Progenitor cell of endocrine pancreas (in vitro differentiated cells): ENCODE measurements at regions not wholly inside any gene's neighbourhood (a gene's known extent, or its start where the extent isn't known, plus 50 kb on each side); places are given as distances from the start of the nearest gene placed in this dataset.

Experiments used
- DNase-seq: peaks from one replicate; pipeline ENCODE4 v3.0.0; 2021; ENCODE audit warnings: low spot score; ENCODE audit not compliant: unreplicated experiment
- H3K27ac Mint-ChIP-seq: 2 replicates; pipeline ENCODE4 v1.8.0; 2021; ENCODE audit warnings: mild to moderate bottlenecking, moderate library complexity, mixed read lengths
- H3K27me3 Mint-ChIP-seq: 2 replicates; pipeline ENCODE4 v1.8.0; 2021; ENCODE audit warnings: mixed read lengths
- H3K36me3 Mint-ChIP-seq: 2 replicates; pipeline ENCODE4 v1.8.0; 2022; ENCODE audit warnings: mixed read lengths; ENCODE audit not compliant: insufficient read depth
- H3K4me1 Mint-ChIP-seq: 2 replicates; pipeline ENCODE4 v1.8.0; 2021; ENCODE audit warnings: low read depth, mixed read lengths
- H3K4me3 Mint-ChIP-seq: 2 replicates; pipeline ENCODE4 v1.8.0; 2021; ENCODE audit warnings: low read depth, mild to moderate bottlenecking, moderate library complexity, mixed read lengths
- H3K9me3 Mint-ChIP-seq: 2 replicates; pipeline ENCODE4 v1.8.0; 2021; ENCODE audit warnings: low read depth, mixed read lengths
- TF ChIP-seq, protein P1 (sequence below): fragments of 200-600 bp; sonication (generic); IDR thresholded peaks from one replicate; pipeline ENCODE4 v1.5.0; 2021; ENCODE audit warnings: antibody characterized with exemption, mild to moderate bottlenecking; ENCODE audit not compliant: unreplicated experiment

DNA sequence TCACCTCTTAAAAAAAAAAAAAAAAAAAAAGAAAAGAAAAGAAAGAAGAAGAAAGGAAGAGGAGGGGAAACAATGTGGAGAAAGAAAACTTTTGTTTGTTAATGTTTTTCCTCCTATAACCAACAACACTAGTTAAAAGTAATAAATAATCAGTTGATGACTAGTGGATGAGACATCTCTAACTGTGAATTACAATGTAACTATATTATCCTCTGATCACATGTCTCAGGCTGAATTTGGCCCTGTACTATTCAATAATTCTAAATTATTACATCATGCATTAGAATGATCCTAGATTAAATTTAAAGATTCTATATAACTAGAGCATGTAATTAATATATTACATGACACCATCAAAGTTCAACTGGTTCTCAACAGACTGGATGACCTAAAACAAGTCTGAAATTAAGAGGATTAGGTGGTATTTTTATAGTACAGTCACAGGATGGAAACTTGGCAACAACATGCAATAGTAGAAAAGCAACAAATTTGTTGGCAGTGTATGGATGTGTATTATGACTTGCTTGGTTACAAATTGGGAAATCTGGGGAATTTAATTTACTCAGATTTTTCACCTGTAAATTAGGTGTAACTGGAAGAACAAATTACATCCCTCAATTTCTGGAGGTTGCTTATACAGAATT lies 269.3 kb upstream of the SETBP1 start:
- Mint-ChIP-seq H3K4me1 (peaks cover 1% of the 10 kb centered on the region), H3K4me3 (no peak overlapping the region), H3K27ac (no peak overlapping the region), H3K9me3 (peaks cover 5% of the 10 kb centered on the region), H3K36me3 (no peaks in the 10 kb centered on the region), H3K27me3 (no peaks in the 10 kb centered on the region)
- TF ChIP-seq, protein P1, sequence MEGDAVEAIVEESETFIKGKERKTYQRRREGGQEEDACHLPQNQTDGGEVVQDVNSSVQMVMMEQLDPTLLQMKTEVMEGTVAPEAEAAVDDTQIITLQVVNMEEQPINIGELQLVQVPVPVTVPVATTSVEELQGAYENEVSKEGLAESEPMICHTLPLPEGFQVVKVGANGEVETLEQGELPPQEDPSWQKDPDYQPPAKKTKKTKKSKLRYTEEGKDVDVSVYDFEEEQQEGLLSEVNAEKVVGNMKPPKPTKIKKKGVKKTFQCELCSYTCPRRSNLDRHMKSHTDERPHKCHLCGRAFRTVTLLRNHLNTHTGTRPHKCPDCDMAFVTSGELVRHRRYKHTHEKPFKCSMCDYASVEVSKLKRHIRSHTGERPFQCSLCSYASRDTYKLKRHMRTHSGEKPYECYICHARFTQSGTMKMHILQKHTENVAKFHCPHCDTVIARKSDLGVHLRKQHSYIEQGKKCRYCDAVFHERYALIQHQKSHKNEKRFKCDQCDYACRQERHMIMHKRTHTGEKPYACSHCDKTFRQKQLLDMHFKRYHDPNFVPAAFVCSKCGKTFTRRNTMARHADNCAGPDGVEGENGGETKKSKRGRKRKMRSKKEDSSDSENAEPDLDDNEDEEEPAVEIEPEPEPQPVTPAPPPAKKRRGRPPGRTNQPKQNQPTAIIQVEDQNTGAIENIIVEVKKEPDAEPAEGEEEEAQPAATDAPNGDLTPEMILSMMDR, result no peak
- no peak for DNase-seq

DNA sequence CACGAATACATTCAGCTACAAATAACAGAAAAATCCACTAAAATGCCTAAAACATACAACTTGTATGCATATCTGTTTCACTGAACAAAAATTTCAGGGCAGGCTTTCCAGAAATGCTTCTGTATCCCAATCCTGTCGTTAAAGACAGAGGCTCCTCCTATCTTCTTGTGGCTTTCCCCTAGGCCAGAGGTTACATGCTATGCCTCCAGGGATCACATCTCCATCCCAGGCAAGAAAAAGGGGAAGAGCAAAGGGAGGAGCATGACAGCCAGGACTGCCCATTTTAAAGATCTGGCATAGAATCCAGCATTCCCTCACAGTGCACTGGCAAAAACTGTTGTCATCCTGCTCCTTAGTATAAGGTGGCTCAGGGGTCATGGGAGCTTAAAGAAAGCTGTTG lies 268.7 kb upstream of the SETBP1 start:
- H3K4me3 Mint-ChIP-seq, result no peak overlapping the region
- peaks cover 1% of the 10 kb centered on the region for H3K4me1 Mint-ChIP-seq
- H3K27me3 Mint-ChIP-seq, result no peaks in the 10 kb centered on the region

DNA sequence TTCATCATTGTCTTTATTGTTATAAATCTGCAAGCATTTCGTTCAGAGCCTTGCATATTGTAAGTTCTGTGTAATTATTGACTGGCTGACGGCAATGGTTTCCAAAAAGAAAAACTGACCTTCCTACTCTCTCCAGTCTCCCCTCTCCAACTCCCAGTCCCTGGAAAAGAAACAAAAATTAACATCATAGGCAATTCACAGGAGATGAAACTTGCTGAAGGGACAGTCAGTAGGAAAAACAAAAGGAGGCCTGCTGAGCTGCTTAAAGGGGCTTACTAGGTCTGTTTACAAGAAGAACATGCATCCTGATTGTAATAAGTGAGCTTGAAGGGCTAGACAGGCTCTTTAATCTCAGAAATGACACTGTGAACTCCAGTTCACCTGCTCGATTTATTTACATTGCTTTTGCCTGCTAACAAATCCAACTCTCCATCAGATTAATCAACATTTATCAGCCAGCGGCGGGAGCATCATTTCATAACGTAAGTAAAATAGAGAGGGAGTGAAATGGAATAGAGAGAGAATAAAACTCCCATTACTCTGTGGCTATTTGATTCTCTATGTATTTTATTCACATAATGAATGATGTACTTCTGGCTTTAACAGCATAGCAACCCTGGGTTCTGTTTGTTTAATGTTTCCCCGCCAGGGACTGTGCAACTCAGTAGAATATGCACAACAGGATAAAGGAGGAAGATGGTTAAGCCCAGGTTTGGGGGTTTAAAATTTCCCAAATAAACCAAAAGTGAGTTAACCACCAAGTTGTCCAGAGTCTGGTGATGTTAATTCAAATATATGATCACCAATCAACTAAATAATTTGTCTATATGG lies 256.7 kb upstream of the SETBP1 start:
- Mint-ChIP-seq H3K9me3 (peaks cover 26% of the 10 kb centered on the region), H3K36me3 (no peaks in the 10 kb centered on the region), H3K4me1 (peaks cover 18% of the 10 kb centered on the region), H3K27me3 (no peaks in the 10 kb centered on the region), H3K4me3 (peak overlapping the region; percentile 18), H3K27ac (peak overlapping the region; percentile 1)
- TF ChIP-seq, protein P1, result no peak
- DNase-seq, result no peak

More for the DNA sequence above, 268.7 kb upstream of the SETBP1 start:
- Mint-ChIP-seq H3K9me3 (no peaks in the 10 kb centered on the region), H3K36me3 (no peaks in the 10 kb centered on the region), H3K27ac (no peak overlapping the region)
- no peak for DNase-seq
- TF ChIP-seq, protein P1, result no peak

DNA sequence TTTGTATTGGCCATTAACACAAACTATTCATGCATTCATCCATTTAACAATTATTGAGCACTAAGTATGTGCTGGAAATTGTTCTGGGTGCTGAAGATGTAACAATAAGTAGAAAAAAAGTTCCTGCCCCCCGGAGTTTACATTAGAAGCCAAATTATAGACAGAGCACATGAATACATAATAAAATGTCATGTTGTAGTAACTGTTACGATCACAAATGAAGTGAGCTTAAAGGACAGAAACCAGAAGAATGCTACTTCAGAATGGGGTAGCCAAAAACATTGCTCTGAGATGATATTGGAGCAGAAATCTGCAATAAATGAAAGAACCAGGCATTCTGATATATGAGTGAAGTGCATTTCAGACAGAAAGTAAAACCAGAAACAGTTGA lies 256.0 kb upstream of the SETBP1 start:
- H3K36me3 Mint-ChIP-seq, result no peaks in the 10 kb centered on the region
- TF ChIP-seq, protein P1, result no peak
- peaks cover 20% of the 10 kb centered on the region for H3K9me3 Mint-ChIP-seq
- DNase-seq, result no peak
- H3K27ac Mint-ChIP-seq, result no peak overlapping the region
- H3K4me1 Mint-ChIP-seq, result peaks cover 18% of the 10 kb centered on the region
- no peak overlapping the region for H3K4me3 Mint-ChIP-seq
- no peaks in the 10 kb centered on the region for H3K27me3 Mint-ChIP-seq

DNA sequence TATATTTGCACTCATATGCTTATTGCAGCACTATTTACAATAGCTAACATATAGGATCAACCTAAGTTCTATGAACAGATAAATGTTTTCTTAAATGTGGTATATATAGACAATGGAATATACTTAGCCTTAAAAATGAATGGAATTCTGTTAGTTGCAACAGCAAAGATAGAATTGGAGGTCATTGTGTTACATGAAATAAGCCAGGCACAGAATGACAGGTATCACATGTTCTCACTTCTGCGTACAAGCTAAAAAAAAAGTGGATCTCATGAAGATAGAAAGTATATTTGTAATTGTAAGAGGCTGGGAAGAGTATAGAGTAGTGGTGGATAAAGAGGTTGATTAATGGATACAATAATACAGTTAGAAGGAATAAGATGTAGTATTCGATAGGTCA lies 255.5 kb upstream of the SETBP1 start:
- peaks cover 16% of the 10 kb centered on the region for H3K9me3 Mint-ChIP-seq
- no peak overlapping the region for H3K4me3 Mint-ChIP-seq
- no peak overlapping the region for H3K27ac Mint-ChIP-seq
- H3K36me3 Mint-ChIP-seq, result no peaks in the 10 kb centered on the region
- TF ChIP-seq, protein P1, result no peak
- no peak for DNase-seq
- peaks cover 18% of the 10 kb centered on the region for H3K4me1 Mint-ChIP-seq
- H3K27me3 Mint-ChIP-seq, result no peaks in the 10 kb centered on the region
